Erythroblast (primary cell): ENCODE measurements at regions not wholly inside any gene's neighbourhood (a gene's known extent, or its start where the extent isn't known, plus 50 kb on each side); places are given as distances from the start of the nearest gene placed in this dataset.

ENCODE experiments used
- GATA1 ChIP-seq: IDR thresholded peaks from 2 replicates; pipeline ENCODE4 v1.6.1; 2011; ENCODE audit warnings: low read depth, mild to moderate bottlenecking, control low read depth, low read length, moderate library complexity
- POLR2A ChIP-seq: IDR thresholded peaks from 2 replicates; pipeline ENCODE4 v1.6.1; 2011; ENCODE audit warnings: mild to moderate bottlenecking, low read length

DNA sequence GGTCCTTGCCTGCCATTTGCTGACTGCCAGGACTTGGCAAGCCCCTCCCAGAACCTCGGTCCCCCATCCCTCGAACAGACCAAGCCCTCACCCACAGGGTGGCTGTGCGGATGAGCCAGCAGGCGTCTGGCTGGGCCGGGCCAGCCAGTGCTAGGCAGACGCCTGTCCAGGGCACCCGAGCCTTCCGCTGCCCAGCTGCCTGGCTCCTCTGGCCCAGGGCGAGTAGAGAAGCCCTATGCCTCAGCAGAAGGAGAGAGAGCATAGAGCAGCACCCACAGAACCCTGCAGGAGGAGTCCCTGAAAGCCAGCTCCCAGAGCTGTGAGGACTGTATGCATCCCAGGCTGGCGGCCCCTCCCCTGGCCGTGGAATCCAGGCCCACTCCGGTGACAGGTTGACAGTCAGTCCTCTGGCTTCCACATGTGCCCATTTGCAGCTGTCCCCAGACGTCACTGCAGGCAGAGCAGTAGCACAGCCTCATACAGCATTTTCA lies 62.1 kb upstream of the GLI2 start:
- no peak for TF ChIP-seq POLR2A
- no peak for TF ChIP-seq GATA1
